Hypothalamus (tissue), 51 donors: ENCODE measurements at regions not wholly inside any gene's neighbourhood (a gene's known extent, or its start where the extent isn't known, plus 50 kb on each side); places are given as distances from the start of the nearest gene placed in this dataset.

ENCODE experiments used
- DNase-seq, 51 donors: peaks; one replicate each; lab custom pipeline; 2025; lab: John Stamatoyannopoulos, UW

DNA sequence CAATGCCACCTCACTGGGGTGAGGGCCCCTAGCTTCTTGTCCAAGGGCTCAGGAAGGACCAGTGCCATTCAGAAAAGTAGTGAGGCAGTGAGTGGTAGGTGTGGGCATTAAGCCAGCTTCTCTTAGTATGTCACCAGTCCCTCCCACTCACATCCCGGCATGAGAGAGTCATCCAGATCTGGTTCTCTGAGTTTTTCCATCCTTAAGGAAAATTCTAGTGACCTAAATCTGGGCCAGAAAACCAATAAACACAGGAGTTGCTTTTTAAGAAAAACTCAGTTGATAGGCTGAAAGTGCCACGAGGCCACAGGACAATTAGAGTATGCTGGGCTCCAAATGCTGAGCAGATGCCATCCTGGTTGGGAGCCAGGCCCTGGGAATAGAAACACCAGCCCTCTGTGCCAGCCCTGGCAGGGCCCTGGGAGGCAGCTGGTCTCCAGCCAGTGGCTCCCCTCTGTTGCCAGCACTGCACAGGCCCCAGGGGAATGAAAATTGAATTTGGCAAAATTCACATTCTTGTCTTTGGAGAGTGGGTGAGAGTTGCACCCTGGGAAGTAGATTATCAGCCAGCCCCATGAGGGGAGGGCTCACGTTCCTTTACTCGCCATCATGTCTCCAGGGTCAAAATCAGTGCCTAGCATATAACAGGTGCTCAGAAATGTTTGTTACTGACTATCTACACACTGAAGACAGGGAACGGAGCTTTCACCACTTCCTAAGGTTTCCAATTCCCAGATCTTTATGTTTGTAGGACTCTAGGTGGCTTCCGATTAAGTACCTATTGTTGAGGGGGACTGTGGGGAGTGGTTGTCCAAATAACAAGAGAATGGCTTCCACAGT, 52.8 kb downstream of the FAM43A start:
- peak in 48 of 51 donors; percentile 8 to 93 (median 71) for DNase-seq

DNA sequence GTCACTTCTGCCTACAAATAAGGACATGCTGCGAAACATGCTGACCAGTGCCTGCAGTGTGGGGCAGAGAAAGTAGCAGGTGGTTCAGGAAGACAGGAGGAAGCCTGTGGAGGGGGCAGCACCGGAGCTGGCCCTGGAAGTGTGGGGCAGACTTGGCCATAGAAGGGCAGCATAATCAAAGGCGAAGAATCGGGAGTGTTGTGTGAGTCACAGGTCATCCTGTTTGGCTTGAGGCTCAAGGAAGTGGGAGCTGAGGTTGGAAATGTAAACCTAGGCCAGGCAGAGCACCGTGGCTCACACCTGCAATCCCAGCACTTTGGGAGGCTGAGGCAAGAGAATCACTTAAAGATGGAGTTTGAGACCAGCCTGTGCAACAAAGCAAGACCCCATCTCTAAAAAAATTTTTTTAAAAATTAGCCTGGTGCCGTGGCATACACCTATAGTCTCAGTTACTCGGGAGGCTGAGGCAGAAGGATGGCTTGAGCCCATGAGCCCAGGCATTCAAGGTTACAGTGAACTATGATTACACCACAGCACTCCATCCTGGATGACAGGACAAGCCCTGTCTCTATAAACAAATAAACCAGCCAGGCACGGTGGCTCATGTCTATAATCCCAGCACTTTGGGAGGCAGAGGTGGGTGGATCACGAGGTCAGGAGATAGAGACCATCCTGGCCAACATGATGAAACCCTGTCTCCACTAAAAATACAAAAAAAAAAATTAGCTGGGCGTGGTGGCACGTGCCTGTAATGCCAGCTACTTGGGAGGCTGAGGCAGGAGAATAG, 54.0 kb downstream of the FAM43A start:
- DNase-seq: no peak

DNA sequence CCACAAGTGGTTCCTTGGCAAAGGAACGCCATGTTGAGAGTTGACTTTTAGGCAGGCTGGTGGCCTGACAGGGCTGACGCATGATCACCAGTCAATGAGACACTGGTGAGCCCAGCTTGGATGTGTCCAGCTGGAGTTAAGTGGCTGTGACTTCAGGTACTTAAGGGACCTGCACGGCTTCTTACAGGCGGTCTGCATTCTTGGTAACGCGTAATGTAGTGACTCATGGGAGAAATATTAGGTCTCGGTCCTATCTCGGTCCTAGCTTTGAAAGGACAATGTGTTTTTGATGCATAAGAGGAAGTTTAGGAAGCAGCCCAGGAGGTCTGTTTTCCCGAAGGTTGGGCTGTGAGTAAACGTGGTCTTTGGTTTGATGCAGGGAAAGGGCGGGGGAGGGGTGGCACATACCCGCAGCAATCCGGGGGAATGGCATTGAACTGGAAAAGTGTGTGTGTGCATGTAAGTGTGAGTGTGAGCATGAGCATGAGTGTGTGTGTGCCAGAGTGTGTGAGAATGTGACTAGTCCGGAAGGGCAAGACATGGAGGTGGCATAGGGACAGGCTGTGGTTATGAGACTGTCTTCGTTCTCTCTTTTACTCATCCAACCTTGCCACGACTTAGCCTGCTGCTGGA, 55.3 kb downstream of the FAM43A start:
- DNase-seq: no peak

DNA sequence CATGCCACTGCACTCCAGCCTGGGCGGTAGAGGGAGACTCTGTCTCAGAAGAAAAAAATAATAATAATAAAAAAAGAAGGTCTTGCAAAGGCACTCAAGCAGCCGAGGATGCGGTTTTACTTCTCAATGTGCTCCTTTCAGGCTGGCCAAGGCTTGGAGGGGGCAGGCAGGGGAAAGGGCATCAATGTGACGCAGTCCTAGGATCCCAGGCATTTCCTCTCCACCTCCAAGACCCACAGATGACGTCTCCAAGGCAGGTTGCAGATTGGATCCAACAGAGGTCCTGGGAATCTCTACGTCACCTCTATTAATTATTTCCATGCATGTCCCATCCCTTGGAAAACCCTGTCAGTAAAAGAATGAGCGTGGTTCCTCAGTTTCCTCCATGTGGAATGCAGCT, 56.2 kb downstream of the FAM43A start:
- no peak for DNase-seq

DNA sequence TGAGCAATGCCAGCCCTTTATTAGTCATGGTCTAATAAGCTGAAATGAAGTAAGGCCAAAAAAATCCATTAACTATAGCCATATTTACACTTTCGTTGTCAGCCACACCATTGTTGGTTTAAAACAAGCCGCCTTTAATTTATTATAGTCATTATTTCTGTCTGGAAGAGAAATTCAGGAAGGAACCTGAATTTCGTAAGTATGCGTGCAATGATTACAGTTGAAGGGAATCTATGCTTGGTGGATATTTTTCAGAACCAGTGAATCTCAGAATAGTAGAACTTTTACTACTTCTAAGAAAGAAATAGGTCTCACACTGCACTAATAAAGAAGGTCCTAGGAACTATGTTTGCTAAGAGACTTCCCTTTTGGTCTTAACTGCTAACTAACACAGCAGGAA, 59.1 kb downstream of the FAM43A start:
- DNase-seq: no peak

DNA sequence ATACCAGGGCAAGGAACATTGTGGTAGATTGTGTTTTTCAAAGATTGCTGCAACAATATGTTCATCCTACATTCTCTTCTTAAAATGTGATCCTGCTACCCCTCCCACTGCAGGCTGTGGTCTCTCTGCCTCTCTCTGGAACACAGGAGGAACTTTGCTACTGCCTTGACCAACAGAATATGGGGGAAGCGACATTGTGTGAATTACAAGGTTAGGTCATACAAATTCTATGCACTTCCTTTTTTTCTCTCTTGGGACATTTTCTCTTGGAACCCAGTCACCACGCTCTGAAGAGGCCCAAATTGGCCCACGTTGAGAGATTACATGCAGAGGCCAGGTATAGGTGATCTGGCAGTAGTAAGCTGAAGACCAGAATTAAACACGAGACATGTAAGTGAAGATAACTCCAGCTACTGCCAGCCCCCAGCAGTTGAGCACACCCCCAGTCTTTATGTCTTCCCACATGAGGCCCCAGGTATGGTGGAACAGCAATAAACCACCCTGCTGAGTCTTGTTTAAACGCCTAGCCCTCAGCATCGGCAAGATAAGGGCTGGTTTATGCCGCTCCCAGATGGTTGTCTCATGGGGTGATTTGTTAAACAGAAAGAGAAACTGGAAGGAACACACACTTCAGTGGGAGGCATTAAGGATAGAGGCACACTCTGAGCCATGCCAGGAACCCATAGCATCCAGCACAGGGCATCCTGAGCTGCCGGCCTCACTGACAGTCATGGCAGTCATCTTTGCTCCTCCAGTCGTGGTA, 59.9 kb downstream of the FAM43A start:
- no peak for DNase-seq

DNA sequence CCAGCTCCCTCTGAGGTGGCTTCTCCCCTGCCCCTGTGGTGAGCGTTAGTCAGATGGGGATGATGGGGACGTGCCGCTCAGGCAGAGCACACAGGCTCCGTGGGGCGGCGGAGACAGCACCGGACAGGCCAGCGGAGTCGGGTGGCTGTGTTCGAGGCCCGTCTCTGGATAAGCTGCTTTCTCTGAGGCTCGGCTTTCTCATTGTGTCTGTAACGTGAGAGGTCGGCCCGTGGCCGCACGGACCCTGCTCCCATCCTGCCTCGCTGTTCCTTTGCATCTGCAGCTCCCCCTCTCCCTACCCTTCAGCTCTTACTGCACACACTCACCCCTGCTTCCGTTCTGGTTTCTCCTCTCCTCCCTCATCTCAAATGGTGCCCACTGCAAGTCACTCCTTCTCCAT, 62.5 kb downstream of the FAM43A start:
- no peak for DNase-seq

DNA sequence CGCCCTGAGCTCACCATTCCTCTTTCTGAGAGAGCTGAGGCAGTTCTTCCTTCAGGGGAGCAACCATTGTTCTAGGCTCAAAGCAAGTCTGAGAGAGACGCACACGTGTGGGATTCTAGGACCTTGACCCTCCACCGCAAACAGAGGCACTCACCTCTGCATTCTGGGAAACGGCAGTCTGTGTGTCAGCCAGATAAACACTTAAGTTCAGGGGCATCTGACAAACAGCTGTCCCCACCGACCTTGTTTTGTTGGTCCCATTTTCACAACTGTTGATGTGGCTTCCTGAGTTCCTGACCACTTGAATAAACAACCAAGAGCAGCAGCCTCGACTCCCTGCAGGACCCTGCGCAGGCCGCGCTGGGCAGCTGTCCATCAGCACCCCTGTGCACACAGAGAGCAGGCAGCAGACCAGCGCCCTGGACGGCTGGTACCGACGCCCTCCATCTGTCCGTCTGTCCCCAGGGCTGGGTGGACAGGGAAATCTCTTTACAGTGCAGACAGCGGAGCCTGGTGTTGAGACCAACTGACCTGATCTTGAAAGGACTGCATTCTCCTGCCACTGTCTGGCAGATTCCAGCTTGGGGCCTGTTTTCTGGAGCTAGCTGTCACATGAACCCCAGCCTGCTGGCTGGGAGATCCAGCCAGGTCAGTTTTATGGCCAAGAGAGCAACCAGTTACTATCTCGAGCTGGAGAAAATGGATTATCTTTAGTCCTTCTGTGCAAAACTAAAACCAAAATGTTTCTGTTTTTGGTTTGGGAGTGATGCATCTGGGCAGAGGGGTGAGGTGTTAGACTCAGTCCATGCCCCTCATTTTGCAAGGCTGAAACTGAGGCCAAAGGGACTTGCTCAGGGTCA, 64.2 kb downstream of the FAM43A start:
- DNase-seq: peak in 3 of 51 donors; percentile 12 to 22 (median 13)

DNA sequence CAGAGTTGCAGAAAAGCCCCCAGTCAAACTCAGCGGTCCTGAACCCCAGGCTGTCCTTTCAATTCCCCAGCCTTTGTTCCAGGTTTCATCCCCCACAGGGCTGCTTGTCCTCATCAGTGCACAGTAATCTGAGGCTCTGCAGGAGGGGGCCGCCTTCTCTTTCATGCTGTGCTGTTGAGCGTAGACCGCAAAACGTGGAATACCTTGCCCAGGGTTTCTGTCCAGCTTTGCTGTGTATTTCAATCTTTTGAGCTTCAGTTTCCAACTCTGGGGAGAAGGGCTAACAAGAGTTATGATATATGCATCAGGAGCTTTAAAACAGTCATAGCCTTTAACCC, 64.8 kb downstream of the FAM43A start:
- no peak for DNase-seq

DNA sequence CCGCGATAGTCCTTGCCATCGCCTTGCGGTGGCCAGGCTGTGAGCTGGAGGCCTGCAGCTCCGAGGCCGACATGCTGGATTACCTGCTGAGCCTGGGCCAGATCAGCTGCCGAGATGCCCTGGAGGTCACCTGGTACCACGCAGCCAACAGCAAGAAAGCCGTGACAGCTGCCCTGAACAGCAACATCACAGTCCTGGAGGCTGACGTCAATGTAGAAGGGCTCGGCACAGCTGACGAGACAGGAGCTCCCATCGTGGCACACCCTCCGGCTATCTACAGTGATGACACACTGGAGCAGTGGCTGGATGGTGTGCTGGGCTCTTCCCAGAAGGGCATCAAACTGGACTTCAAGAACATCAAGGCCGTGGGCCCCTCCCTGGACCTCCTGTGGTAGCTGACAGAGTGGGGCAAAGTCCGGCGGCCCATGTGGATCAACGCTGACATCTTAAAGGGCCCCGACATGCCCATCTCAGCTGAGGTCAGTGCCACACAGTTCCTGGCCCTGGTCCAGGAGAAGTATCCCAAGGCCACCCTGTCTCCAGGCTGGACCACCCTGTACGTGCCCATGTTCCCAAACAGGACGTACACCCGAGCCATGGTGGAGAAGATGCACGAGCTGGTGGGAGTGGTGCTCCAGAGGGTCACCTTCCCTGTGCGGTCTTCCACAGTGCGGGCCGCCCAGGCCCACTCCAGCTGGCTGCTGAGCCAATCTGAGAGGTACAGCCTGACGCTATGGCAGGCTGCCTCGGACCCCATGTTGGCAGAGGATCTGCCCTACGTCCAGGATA, 70.2 kb downstream of the FAM43A start:
- no peak for DNase-seq

DNA sequence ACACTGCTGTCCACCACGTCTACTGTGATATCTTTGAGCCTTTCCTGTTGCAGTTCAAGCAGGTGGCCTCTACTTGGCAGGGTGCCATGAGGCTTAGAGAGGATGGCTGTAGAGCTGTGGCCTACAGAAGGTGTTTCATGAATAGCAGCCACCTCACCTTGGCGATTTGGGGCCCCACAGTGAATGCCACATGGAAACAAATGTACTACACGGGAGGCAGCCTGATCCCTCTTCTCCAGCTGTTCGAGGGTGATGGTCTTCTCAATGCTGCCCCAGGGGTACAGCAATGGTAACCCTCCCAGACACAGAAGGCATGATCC, 70.7 kb downstream of the FAM43A start:
- DNase-seq: no peak

DNA sequence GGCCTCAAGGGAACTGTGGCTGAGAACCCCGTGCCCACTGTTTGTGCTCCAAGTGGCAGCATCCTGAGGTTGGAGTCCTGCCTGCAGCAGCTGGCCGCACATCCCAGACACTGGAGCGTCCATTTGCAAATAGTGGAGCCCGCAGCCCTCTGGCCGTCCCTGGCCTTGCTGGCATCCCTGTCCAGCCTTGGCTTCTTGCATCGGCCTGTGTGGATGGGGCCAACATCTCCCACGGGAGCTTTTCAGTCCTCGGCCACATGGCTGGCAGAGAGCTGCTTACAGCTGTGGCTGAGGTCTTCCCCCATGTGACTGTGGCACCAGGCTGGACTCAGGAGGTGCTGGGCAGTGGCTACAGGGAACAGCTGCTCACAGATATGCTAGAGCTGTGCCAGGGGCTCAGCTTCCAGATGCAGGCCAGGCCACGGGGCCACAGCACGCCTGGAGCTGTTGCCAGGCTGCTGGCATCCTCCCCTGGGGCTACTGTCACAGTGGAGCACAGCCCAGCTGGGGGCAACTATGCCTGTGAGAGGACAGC, 71.2 kb downstream of the FAM43A start:
- peak; percentile 23 to 97 (median 84) for DNase-seq

DNA sequence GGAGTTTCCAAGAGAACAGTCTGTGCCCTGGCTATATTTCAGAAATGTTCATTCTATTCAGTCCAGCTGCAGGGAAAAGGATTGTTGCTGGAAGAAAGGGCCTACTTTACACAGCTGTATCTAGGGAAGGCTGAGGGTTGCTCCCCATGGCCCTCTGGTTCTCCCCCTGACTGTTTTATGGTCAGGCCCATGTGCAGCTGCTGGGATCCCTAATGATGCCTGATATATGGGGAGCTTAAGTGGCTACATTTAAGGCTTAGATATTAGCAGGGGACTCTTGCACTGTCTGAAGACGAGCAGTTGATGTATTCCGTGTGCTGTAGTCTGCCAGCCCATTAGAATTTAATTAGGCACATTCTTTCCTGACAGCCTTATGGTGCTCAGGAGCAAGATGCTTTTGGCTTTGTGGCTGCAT, 72.0 kb downstream of the FAM43A start:
- DNase-seq: peak in 14 of 51 donors; percentile 3 to 61 (median 24)

DNA sequence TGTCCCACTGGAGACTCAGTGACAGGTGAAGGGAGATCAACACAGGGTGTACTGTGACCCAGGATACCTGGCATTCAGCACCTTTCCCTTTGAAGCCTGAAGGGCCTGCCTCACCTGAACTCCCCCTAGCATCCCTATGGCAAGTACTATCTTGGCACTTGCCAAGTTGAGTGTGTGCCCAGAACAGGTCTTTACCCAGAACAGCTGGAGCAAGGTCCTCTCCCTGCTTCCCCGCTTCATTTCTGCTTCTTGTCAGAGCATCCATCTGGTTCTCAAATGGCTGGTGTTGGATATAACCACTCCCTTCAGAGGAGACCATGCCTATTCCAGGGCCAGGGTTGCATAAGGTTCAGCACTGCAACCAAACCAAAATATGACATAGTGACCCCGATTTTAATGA, 73.0 kb downstream of the FAM43A start:
- no peak for DNase-seq

DNA sequence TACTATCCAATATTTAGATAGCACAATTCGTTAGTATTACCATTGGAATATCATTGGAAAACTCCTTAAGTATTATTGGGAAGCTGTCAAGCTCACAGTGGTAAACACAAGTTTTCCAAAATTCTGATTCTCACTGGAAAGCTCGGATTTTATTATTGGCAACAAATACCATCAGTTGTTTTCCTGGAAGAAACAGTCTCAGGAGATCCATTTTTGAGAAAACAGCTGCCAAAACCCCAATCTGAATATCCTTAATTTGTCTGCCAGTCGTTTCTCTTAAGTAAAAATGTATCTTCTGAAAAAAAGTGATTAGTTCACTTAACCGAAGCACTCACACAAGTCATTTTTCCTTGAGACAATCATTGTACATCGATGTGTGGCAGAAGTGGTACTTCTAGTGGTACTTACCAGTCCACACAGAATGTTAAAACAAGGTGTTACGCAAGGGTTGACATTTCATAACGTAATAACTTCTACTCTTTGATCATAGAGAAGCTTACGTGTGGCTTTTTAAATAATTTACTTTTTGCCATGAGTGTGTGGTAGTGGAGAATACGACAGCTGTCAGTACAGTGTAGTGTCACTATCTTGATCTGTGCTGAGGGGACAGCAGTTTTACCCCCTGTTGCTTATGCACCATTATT, 74.9 kb downstream of the FAM43A start:
- no peak for DNase-seq

DNA sequence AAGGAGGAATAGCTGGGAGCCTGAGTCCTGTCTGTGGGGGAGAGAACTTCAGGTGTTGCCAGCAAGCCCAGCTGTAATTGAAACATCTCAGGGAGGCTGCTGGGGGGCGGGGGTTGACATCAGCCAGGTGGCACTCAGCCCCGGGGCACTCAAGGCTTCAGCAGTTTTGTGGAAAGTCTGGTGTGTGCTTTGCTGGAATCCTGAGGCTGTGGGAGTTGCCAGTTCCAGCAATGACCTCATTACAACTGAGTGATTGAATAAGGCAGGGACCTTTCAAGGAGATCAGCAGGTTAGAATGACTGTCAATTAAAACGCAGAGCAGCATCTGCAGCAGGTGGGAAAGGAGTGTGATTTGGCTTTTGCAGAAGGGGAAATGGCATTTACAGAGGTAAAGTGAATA, 75.7 kb downstream of the FAM43A start:
- DNase-seq: peak in 1 of 51 donors; percentile 18

DNA sequence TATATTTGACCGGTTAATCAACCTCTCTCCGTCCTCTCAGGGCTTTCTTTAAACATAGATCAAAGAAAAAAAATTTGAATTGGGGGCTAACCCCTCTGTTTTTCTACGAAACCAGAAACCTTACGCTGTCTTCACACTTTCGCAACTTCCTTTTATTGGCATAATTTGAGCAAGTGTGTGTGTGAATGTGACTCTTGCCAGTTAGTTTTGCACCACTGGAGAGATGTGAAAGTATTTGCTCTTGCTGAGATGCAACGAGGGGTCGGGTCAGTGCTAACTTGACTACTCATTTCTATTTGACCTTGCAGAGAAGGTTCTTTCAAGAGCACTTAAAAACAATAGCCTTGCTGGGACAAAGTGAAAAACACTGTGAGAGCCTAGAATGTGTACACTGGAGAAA, 81.2 kb downstream of the FAM43A start:
- DNase-seq: no peak

DNA sequence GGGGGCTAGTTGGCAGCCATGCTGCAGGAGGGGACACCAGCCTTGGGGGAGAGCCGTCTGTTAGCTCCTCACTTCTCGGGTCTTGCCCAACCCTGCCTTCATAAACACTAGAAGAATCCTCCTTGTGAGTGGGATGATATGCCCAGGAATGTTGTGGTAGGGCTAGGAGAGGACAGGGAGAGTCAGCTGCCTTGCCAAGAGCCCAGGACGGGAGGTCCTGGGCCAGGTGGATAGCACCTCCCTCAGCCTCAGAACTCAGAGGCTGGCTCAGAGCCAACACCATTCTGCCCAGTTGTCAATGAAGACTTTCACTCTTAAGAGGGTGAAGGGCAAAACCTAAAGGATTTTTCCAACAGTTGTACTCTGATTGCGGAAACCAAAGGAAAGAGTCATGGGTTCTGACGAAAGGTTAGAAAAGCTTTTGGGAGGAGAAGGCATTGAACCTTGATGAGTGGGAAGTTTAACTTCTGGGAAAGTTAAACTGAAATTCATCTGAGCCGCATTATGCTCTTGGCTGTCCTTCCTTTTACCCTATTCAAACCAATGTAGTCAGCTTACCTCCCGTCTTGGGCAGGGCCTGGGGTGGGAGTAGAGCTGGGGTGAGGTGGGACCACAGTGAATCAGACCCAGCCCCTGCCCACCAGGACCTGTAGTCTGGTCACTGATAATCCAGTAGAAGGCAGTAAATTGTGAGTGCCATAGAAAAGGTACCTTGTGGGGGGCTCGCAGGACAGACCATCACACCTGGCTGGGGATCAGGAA, 81.9 kb downstream of the FAM43A start:
- no peak for DNase-seq
